DMS153 (cell line): ENCODE measurements at regions not wholly inside any gene's neighbourhood (a gene's known extent, or its start where the extent isn't known, plus 50 kb on each side); places are given as distances from the start of the nearest gene placed in this dataset.

Source experiments
- DNase-seq: peaks from one replicate; lab custom pipeline; 2025; lab: John Stamatoyannopoulos, UW

DNA sequence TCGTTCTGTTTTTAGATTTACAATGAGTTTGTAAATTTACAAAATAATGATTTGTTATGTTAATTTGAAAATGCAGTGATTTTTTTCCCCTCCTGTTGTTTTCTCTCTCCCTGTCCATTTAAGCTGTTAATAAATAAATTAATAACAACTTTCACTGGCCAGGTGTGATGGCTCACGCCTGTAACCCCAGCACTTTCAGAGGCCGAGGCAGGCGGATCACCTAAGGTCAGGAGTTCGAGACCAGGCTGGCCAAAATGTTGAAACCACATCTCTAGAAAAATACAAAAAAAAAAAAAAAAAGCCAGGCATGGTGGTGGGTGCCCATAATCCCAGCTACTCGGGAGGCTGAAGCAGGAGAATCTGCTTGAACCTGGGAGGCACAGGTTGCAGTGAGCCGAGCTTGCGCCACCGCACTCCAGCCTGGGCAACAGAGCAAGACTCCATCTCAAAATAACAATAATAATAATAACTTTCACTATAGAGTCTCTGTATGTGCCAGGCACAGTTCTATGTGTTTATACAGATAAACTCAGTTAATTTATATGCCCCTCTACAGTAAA is 229.2 kb upstream of the ARGLU1 start:
- no peak for DNase-seq

DNA sequence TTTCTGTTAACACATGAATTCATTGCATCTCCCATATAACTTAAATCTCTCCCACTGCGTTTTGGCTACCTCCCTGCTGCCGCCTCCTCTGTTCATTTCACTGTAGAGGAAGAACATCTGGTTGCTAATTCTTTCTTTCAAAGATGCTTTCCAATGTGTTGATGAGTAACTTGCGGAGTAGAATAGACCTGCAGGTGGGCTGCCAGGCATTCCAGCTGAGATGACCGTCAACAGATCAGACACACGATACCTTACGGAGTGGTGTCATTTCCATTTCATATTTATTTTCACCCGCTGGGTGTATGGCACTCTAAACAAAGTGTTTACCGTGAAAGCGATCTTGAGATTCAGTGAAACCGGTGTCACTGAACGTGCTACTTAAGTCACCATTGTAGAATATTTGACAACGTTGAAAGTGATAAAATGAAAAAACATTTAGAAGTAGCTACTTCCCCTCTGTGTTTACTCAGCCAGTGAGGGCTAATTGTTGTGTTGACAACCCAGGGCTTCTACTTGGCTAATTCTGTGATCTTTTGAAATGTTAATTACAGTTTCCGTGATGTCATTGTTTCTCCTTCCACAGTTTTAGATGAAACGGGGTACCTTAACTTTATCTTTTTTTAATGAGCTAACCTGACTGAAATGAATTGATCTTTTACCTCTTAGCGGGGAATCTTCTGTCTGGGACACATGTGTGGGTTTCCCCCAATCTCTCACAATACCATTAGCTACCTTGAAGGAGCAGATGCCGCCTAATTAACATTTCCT is 228.5 kb upstream of the ARGLU1 start:
- DNase-seq = peak; percentile 54

DNA sequence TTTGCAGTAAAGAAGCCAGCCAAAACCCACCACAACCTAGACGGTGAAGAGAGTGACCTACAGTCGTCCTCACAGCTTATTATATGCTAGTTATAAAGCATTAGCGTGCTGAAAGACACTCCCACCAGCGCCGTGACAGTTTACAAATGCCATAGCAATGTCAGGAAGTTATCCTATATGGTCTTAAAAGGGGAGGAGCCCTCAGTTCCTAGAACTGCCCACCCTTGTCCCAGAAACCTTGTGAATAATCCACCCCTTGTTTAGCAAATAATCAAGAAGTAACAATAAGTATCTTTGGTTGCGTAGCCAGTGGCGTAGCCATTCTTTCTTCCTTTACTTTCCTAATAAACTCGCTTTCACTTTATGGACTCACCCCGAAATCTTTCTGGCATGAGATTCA is 227.9 kb upstream of the ARGLU1 start:
- no peak for DNase-seq

DNA sequence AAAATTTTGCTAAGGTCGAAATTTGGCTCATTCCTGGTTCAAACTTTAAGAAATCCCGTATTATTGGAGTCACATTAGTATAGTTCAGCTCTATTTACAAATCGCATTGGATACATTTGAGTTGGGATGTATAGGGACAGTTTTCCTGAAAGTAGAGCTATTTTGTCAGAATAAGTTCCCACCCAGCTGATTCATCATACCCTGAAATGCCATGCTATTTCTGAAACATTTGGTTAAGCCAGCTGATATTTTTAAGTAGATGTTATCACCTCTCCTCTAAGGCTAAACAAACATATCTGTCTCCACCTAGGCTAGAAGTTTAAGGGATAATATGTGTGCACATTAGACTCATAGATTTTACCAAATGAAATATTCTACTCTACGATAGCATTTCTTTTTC is 226.2 kb upstream of the ARGLU1 start:
- DNase-seq = no peak

DNA sequence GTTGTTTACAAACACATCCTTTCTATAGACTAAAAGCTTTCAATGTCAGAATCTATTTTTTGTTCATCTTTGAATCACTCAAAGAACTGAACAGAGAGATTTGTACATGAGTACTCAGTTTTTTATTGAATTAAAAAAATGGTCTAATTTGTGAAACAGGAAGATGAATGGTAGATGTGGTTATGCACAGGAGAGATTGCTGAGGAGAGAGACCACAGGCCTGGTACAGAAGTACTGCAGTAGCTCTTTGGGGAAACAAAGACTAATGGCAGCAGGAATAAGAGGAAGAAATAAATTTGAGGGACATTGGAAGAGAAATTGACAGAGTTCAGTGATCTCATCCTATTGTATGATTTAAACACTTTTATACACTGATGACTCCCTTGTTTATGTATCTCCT is 222.0 kb upstream of the ARGLU1 start:
- DNase-seq = no peak

DNA sequence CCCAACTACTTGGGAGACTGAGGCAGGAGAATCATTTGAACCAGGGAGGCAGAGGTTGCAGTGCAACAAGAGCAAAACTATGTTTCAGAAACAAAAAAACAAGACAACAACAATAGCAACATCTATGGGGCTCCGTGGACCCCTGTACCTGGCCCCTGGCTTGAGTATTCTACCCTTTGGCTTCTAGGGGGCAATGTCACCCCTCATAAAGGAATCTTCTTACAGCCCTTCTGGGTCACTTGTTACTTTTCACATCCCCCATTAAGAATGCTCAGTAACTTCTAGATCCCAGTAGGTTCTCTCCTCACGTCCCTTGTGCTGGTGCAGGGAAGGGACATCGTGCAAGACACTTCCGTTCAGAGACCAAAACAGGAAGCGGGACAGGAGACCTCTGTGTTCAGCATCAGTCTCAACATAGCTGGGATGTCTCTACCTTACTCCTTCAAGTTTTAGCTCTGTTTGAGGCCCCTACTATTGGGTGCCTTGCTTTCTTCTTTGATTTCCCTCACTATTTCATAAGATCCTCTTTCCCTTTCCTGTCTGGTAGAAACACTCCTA is 218.1 kb upstream of the ARGLU1 start:
- no peak for DNase-seq

DNA sequence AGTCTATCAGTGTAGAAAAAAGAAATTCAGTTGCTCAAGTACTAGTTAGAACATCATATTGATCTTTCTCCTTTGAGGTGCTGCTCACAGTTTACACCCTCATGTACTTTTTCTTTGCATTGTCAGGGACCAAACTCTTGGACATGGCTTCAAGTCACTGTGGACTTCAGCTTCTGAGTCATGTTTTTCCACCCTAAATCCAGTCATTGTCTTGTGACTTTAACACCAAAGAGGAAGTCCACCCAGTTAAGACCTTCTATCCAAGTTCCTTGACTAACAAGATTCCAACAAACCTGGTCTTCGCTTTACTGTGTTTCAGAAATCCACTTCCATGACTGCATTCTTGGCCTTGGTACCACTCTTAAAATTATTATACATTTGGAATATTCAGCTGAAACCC is 206.7 kb upstream of the ARGLU1 start:
- no peak for DNase-seq

DNA sequence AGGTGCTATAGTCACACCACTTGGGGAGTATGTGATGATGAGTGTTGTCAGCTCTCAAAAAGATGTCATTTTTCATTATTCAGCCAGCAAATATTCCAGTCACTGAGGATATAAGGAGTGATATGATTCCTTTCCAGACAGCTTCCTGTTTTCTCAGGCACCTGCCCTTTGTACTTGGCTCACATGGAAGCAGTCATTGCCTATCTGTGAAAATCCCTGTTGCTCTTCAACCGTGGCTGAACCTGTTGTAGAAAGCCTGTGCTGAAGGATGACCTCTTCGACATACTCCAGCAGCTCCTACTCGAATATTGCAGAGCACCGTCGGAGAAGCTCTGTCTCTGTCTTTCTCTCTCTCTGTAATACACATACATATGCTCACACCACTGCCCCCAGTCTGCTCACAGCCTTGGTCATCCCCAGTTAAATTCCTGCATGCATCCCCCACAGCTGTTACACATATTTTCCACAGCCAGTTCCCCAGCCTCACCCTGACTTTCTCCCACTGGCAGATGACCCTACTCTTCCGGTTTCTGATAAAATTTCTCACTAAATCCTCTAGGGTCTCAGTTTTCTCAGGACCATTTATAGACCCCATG is 204.2 kb upstream of the ARGLU1 start:
- no peak for DNase-seq

DNA sequence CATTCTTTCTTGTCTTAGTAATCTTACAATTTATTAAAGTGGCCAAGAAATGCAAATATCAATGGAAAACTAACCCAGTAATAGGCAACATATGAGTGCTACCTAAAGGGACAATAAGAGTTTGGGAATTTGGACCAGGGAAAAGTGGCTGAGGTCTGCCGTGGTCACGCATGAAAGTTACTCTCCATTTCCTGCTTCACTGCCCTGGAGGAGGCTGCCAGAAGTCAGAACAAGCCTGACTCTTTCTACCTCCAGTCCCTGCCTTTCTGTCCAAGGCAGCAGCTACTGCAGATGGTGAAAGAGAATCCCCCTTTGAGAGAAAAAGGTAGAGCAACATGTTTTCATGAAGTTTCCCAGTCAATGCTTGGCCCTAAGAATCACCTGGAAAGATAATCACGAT is 201.1 kb upstream of the ARGLU1 start:
- no peak for DNase-seq

DNA sequence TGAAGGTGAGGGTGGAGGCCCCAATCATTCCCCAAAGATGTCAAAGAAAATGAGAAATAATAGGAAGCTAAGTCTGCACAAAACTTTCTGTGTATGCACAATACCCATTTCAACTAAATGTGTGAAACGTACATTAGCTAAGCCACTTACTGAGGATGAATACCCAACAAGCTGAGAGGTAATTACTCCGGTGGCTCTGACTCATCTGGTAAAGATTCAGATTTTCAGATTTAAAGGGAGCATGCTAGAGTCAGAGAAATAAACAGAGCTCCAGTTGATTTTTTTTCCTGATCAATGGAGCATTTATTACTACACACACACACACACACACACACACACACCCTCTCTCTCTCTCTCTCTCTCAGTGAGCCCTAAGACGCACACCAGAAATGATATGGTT is 194.8 kb upstream of the ARGLU1 start:
- DNase-seq = no peak

DNA sequence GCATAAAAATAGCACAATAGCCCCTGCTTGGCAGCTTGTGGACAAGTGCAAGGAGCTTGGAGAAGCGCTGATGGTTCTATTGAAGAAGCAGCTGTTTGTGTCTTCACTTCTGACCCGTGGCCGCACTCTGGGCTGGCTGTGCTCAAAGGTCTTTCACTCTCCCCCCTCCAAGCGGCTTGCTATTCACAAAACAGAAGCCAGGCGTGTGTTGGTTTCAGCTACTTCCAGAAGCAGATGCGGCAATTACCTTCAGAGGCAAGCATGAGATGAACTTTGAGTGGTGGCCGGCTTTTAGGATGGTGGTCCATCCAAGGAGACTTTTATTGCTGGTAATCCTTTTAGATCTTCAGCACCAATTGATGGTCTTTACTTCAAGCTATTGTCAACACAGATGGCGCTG is 188.5 kb upstream of the ARGLU1 start:
- DNase-seq = no peak

DNA sequence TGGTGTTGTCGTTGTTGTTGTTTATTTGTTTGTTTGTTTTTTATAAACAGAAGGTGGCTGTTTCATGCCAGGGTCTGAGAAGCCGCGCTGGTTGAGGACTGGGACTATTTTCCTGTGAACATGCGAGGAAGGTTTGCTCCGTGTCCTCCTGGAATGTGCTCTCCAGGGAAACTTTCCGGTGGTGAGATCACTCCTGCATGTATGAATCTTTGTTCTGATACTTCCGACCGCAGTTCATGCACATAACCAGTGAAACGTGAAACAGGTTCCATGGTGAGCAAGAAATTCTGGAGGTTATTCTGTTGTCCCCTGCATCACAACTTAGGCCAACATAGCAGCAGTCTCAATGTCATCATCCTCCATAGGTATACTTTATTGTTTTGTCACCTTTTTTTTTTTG is 187.6 kb upstream of the ARGLU1 start:
- DNase-seq = no peak

DNA sequence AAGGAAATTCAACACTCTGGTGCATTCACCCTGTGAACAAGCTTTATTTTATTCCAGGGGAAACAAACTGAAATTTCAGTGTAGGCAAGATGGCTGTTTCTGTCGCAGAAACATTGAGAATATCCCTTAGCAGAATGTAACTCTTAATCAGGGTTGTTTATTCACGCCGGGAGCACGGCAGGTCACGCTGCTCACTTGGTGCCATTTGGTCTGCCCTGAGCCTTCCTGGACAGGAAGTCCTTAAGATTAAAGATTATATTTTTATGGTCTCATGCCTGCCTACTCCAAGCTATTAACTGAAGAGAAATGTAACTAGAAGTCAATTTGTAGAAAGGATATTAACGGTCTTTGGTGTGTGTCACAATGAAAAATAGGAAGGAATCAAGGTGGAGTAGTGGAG is 185.3 kb upstream of the ARGLU1 start:
- DNase-seq = peak; percentile 25

DNA sequence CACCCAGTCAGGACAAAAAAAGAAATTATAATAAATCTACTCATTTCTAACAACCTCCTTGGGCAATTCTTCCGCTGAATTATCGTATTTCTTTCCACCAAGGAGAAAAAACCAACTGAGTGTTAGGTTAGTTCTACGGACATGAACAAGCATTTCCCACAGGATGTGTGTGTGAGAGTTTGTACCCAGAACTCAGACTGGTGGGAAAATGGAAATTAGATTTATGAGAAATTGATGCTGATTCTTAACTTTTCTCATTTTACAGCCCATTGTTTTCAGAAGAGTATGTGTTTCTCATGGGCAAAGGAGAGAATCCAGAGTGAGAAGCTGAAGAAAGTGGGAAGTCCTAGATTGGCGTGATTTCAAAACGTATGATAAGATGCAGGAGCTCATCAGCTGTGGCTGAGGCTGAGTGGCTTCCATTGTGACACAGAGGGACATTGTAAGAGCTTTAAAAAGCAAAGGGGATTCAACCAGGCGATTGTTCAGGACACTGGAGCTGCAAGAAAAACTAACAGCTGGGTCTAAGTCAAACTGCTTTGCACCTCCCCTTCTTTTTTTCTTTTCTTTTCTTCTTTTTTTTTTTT is 184.7 kb upstream of the ARGLU1 start:
- no peak for DNase-seq

DNA sequence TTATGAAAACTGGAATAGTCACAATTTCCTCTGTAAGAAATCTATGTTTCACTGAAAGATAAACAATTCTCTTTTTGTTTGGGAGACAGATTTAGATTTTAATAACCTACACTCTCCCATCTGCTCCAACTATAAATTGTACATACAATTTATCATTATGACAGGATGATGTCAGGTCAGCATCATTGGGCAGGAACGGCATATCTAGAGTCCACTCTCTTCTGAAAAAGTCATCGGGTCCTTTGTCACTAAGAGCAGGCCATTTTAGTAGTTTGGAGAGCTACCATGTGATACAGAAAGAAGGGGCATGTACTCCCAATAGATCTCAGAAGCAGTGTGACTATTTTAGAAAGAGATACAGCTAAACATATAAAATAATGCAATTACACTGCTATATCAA is 180.8 kb upstream of the ARGLU1 start:
- DNase-seq = no peak

DNA sequence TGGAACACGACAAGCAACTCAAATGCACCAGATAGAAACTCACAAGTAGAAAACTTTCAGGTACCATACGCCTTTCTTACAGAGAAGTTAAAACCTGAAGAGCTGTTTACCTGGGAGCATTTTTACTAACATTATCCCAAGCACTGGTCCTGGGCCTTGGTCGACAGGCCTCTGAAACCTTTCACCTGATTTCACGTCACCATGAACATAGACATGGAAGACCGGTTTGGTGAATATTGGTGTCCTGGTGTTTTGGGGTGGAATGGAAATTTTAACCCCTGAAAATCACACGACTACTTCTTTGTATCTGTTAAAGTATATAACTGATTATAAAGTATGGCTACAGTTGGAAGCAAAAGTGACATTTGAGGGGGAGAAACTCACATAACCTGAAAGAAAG is 176.6 kb upstream of the ARGLU1 start:
- DNase-seq = no peak

DNA sequence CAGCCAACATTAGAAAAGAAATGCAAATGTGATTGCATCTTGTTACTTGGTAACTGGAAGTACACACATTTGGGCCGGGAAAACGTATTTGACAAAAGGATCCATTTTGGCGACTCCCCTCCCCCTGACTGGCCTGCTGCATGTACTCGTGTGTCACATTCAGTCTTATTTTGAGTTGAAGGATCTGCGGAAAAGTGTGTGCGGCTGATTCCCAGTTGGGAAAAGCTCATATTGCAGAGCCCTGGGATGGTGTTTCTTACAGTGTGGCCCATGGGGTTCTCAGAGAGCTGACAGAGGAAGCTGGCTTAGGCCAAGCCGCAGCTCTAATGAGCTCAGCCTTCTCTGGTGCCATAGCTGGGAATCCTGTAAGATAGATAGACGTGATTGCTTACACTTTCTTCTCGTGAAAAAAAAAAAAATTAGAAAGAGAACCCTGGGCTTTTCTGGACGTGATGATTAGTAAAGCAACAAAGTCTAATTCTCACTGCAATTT is 170.3 kb upstream of the ARGLU1 start:
- DNase-seq = no peak

DNA sequence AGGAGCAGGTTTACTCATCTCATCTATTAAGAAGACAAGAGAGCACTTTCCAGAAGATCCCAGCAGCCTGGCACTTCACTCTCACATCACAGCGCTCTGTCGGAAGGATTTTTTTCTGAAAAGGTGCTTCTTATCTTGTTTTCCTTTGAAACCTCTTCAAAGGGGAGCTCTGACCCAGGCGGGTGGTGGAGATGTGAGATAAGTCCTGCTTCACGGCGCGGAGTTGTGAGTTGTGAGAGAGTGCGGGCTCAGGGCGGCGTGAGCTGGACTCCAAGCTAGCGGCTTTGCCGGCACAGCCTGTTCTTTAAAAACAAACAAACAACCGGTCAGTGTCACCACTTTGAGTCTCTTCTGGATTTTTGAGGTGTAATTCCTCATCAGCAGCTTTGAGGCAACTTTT is 169.0 kb upstream of the ARGLU1 start:
- DNase-seq = no peak

DNA sequence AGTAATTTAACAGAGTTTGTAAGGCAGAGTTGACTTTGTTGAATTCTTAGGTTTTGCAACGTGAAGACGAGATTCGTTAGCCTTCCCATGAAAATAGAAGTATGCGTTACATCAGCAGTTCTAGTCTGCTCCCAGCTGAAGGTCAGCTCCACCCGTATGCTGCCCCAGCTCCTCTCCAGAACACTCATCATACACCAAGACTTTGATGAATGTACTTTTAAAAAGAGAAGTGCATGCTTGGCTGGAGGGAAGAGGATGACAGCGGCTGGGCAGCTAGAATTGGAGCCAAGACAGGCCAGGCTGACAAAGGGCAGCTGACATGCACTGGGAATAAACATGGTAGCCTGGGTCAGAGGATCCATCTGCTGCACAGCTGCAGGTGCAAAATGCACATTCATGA is 166.3 kb upstream of the ARGLU1 start:
- DNase-seq = no peak

DNA sequence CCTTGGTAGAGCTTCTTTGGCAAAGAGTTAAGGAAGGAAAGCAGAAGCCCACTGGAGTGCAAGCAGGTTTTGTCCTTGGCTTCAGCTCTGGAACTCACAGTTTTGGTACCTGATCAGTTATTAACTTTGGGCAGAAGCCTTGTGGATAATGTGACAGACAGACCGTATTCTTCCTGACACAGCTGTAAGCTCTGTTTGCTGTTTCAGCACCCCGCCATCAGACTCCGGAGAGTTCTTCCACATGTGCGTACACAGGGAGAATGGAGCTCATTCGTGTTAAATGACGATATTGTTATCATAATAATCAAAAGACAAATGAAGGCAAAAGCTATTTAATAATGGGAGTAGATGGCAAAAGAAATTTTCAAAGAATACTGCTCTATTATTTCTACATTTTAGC is 155.1 kb upstream of the ARGLU1 start:
- no peak for DNase-seq

DNA sequence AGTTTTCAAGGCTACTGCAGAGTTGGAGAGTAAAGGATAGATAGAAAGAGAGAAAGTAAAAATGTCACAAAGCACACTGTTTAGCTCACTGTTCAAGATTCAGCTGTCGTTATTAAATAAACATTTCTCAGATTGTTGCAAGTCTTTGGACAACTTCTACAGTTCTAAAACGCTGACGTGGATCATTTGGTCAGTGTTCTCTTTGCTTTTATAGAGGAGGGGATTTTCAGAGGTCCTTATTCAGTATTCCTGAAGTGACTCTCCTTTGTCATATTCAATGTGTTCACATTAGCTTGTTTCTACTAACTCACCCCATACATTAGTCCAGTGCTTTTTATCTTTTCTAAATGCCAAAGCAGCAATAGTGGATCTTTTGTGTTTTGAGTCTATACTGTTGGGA is 154.7 kb upstream of the ARGLU1 start:
- DNase-seq = no peak

DNA sequence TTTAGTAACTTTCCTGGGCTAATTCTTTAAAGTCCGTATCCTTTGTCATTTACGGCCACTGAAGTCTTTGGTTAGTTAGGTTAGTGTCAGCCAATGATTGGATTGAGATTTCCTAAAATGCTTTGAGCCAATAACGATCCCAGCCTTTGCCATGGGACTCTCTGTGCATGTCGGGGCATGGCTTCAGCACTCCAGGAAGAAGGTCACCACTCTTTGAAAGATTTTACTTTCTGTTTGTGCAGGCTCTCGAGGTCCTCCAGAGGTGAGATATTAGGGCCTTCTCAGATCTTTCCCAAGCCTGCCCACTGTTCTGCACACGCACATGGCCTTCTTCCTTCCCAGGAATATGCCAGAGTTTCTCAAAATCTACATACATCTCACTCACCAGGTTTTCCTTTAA is 153.7 kb upstream of the ARGLU1 start:
- DNase-seq = no peak
